T47D (cell line): ENCODE measurements at regions not wholly inside any gene's neighbourhood (a gene's known extent, or its start where the extent isn't known, plus 50 kb on each side); places are given as distances from the start of the nearest gene placed in this dataset.

Experiments
- DNase-seq, 2 experiments: peaks; one replicate each; pipeline versions ENCODE4 v3.0.0 to v3.0.0-alpha.2; 2011 to 2012; ENCODE audit warnings: low read depth in 1 of 2, low spot score in 1 of 2
- JUND ChIP-seq: IDR thresholded peaks from 2 replicates; pipeline ENCODE4 v1.6.1; 2012; ENCODE audit warnings: low read depth
- in situ Hi-C: cut with HindIII; loops from 2 replicates; pipeline ENCODE4 v1.10.0; 2016; ENCODE audit warnings: low sequenced_read_pairs, low pct_unique_long_range_greater_than_20kb

GRCh38 chr21:27290028-27290427 is 323.1 kb upstream of the ADAMTS5 start:
- no peak for DNase-seq
- TF ChIP-seq JUND: no peak
- in situ Hi-C loops: no loop called here

DNA sequence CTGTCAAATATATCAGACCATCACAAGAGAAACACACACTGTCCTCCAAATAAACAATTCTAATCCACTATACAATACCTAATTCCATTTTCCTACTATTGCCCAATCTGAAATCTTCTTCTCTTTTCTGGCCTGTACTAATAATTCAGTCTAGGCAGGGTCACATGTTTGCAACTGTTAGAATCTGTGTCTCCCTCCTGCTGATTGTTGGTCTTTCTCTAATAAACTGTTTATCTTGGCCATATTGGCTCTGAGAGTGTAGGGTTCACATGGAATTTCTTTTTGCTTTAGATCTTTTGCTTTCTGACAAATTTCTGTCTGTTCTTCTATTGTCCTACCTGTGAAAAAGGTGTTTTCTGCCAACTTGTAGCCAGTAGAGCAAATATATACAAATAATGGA is 319.9 kb upstream of the ADAMTS5 start:
- no peak for DNase-seq
- in situ Hi-C loops: no loop called here
- TF ChIP-seq JUND: no peak

- in situ Hi-C loops: no loop called here
- DNase-seq: no peak
- no peak for TF ChIP-seq JUND
Observed at GRCh38 chr21:27277110-27277509, 310.2 kb upstream of the ADAMTS5 start.

- DNase-seq: no peak
- no peak for TF ChIP-seq JUND
- in situ Hi-C loops: no loop called here
Observed at GRCh38 chr21:27275294-27275927, 308.5 kb upstream of the ADAMTS5 start.

GRCh38 chr21:27269644-27270043 is 302.8 kb upstream of the ADAMTS5 start:
- DNase-seq: no peak
- TF ChIP-seq JUND: no peak
- in situ Hi-C loops: no loop called here

GRCh38 chr21:27268290-27268689 is 301.4 kb upstream of the ADAMTS5 start:
- no peak for DNase-seq
- TF ChIP-seq JUND: no peak

DNA sequence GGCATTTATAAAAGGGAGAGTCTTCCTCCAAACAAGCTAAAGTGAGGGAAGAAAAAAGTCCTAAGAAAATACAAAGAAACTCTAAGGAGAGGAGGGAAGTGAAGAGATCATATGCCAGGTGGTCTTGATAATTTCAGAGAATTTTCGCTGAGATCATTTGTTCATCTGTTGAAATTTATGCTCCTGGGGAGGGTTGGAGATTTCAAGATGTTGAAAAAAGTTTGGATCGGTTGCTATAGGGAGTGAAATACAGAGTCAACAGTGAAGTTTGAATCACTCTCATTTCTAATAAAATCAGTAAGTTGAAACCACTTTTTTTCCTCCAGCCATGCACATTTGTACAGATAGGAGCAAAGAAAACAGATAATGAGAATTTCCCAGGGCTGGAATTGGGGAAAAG is 299.1 kb upstream of the ADAMTS5 start:
- in situ Hi-C loops: no loop called here
- TF ChIP-seq JUND: no peak
- DNase-seq: no peak

More at GRCh38 chr21:27268290-27268689, 301.4 kb upstream of the ADAMTS5 start:
- in situ Hi-C loops: no loop called here

- no peak for DNase-seq
- in situ Hi-C loops: no loop called here
- no peak for TF ChIP-seq JUND
Observed at GRCh38 chr21:27265492-27265891, 298.6 kb upstream of the ADAMTS5 start.

DNA sequence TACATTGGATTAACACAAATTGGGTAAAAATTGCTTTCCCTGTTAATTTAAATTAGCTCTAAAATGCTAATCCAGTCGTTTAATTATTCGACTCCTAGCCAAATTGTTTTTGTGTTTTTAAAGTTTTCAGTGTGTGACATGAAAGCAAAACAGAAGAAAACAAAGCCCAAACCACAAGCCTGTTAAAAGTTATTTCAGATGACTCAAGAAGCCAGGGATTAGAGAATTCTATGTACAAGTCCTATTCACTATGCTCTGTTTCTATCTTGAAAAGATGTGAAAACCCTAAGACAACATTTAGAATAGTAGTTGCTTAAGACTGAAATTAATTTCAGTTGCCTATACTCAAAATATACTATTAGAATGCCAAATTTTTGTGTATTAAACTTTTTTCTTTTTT is 294.8 kb upstream of the ADAMTS5 start:
- TF ChIP-seq JUND: no peak
- in situ Hi-C loops: no loop called here
- DNase-seq: no peak

GRCh38 chr21:27260728-27261127 is 293.8 kb upstream of the ADAMTS5 start:
- no peak for DNase-seq
- in situ Hi-C loops: no loop called here
- TF ChIP-seq JUND: no peak

GRCh38 chr21:27258742-27259448 is 292.0 kb upstream of the ADAMTS5 start:
- TF ChIP-seq JUND: no peak
- in situ Hi-C loops: no loop called here

GRCh38 chr21:27257908-27258556 is 291.1 kb upstream of the ADAMTS5 start:
- DNase-seq: no peak
- TF ChIP-seq JUND: no peak
- in situ Hi-C loops: no loop called here

More at GRCh38 chr21:27258742-27259448, 292.0 kb upstream of the ADAMTS5 start:
- no peak for DNase-seq

- TF ChIP-seq JUND: no peak
- DNase-seq: no peak
- in situ Hi-C loops: no loop called here
Observed at GRCh38 chr21:27257226-27257625, 290.3 kb upstream of the ADAMTS5 start.
